NCI-H1436 (cell line): ENCODE measurements at regions not wholly inside any gene's neighbourhood (a gene's known extent, or its start where the extent isn't known, plus 50 kb on each side); places are given as distances from the start of the nearest gene placed in this dataset.
"Not testable (repeated sequence)": the region's sequence is repeated elsewhere in the genome, so short reads cannot be mapped to it uniquely, and the experiment has no call there.

ENCODE experiments used
- DNase-seq: peaks from one replicate; lab custom pipeline; 2025; lab: John Stamatoyannopoulos, UW

DNA sequence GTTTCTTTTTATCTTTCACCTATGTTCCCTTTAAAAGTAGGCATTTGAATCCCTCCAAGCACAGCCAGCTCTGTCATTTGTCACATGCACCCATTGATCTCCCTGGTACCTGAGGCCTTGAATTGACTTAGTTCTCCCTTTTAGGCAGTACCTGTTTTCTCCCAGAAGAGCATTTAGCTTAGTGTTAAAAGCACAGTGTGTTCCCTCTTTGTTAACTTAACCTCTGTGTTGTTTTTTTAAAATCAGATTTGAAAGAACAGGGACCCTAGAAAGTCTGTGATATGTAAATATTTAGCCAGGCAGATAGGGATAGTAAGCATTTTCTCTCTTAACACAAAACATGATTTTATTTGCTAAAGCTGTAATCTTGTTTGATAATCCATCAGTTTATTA, 113.8 kb upstream of the SPATA31D4 start:
- DNase-seq: no peak

DNA sequence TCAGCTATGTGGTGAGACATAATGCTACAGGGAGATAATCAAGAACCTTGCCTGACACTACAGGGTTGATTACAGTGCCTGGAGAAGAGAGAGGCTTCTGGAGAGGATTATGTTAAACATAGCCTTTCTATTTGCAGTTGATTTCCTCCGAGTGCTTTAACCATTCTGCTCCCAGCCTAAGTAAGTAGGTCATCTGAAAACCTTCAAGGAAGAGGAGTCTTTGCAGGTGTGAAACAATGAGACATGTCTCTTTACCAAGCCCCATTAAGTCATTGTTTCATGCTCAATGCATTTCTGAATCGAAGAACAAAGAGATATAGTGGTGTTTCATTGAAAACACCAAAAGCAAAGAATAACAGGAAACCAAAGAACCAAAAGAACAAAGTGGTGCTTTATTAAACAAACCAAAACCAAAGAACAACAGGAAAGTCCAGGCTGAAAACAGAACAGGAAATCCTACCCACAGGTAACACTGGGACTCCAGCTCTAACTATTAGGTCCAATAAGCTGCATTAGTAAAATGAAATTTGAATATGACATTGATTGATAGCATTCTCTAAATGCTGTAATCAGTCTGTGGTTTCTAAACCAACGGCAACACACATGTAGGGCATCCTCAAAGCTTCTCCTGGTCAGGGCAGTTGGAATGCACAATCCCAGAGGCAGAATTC, 113.3 kb upstream of the SPATA31D4 start:
- peak; percentile 21 for DNase-seq

DNA sequence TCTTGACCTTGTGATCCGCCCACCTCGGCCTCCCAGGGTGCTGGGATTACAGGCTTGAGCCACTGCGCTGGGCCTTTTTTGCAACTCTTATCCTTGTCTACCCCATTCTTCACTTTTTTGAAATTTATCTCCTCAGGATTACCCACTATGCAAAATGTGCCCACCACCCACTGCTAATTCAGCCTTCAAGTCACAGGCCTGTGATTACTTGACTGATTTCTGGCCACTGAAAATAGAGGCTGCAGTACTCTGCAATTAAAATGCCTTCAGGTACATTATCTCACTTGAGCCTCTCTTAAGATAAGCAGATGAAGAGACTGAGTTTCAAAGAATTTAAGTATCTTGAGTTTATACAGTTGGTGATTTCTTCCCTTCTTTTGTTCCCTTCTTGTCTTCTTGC, 112.4 kb upstream of the SPATA31D4 start:
- no peak for DNase-seq

DNA sequence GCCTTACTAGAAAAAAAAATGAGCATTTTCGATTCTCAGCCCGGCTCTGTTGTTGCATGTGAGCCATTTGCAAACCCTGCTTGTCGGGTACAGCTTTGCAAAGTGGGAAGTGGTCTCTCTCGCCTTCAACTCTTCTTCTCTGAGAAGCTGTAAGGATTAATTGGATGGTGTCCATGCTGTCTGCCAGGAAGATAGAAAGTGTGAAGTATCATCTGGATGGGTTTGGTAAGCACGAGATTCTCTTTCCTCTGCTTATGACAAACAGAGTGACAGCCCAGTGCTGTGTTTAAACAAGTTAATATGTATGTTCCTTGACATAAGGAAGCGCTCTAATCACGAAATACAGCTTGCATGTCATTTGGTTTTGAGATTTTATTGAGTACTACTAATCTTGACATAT, 109.1 kb upstream of the SPATA31D4 start:
- DNase-seq: no peak

DNA sequence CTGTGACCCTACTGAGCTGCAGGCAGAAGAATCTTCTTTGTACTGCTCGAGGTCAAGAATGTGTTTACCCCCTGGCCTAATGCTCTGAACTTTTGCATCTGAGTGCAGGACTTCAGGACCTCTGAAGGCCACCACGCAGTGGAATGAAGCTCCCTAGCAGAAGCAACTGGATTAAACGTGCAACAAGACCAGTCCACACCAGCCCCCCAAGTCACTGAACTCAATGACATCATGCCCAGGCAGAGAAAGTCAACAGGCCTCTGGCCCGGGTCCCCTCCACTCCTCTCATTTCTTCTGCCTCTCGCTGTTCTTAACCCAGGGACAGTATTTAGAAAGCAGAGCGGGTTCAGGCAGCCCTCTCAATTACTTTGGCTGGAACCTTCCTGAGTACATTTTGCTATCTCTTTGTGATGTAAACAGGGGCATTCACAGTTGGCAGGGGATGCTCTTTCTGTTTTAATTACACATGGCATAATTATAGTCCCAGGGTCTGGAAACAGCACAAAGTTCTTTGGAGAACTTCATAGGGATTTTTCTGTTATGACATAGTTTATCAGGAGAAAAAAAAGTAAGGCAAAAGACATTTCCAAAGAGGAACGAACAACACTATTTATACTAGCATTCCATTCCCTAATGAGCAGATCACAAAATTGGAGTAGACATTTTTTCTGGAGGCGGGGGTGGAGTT, 108.2 kb upstream of the SPATA31D4 start:
- no peak for DNase-seq

DNA sequence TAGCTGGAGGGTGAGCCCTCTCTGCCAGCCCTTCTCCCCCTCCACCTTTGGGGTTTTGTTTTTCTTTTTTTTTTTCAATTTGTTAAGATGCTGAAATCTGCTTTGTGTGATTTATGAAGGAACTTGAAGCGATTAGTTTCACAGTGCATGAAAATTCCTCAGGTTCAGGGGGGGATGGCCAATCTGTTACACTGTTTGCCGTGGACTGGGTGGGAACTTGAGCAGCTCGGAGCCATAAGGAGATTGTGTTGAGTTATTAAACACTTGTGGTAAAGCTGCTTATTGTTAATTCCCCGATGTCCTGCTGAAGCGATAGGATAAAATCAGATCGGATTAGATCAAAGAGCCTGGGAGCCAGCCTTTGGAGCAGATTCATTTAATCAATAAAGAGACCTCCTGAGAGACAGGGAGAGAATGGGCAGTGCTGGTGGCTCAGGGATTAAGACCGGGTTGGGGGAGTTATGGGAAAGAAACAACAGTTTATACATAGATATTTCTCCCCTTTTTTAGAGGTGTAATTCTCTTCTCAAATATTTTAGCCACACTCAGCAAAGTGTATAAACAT, 105.8 kb upstream of the SPATA31D4 start:
- no peak for DNase-seq

DNA sequence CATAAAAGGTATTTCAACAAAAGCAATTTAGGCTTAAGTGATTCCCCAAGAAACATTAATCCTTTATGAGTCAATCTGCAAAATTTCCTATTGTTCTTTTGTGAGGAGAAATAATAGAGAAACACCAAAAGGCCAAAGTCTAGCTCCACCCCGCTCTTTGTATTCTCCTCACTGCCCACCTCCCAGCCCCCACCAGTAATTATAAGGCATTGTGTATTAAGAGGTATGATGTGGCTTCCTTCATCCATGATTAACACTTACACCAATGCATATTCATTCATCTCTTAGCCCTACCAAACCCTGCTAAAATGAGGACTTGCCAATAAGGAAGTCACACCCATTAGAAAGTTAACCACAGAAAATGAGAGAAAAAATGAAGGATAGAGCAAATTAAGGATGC, 105.3 kb upstream of the SPATA31D4 start:
- DNase-seq: no peak

DNA sequence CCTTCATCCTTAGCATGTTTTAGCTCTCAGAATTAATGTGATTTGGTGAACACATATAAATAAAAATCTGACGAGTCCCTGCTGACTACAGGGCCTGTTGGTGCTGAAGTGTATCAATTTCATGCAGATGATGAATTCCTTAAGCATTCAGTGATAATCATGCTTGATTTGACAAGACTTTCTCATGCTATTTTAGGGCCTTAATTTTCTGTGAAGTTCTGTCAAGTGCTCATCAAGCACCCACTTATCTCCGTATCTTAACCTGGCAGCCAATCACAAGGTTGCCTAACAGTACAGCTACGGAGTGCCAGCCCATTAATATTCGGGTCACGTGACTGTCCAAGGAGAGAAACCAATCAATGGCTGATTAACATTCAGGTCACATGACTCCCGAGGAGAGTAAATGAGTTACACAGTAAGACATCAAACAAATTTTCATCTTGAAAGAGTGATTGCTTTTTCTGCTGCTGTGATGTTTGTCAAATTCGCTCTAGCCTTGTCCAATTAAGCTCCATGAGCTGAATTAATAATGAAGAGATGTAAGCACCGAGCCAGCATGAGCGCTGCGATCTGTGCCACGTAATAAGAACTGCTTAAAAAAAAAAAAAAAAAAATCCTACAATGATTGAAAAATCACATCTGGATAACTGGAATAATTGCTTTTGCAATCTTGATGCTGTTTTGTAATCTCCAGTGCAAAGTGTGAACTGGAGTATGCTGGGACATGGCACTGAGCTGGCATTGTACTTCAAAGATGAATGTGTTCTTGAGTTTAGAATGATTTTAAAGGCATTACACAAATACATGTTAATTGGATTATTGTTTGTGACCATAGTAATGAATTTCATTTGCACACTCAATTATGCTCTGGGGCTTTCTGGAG, 104.3 kb upstream of the SPATA31D4 start:
- DNase-seq: no peak

DNA sequence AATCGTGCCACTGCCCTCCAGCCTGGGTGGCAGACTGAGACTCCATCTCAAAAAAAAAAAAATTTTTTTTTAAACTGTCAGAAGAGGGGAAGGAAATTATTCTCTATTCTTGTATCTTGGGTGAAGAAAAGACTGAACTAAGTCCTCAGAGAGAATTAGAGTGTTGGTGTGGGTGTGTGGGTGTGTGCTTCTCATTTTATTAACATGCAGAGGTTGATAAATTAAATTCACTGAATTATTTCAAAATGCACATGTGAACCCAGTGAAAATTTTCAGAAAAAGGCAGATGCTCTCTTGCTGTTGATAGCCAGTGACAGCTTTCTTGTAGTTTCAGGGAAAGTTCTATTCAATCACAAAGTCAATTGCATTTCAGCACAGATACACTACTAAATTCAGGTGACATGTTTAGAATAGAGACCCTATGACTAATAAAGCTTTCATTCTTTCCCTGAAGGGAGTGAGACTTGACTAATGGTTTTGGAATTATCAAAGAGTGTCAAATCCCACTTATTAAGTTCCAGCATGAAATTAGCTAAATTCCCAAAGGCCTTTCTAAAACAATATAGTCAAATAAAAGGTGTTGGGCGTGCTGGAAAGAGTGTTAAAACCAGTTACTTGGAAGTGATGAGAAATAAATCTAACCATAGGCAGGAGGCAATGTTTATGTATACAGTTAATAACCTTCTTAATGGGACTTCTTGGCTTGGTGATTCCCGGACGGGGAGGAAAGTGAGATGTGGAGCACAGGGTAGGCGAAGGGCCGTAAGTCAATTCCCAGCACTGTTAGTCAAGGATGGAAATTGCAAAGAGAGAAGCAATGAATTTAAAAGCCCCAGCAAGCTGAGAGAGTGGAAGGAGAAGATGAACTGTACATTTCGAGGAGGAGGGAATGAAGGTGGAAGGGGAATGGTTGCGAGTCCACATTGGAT, 103.2 kb upstream of the SPATA31D4 start:
- DNase-seq: no peak

DNA sequence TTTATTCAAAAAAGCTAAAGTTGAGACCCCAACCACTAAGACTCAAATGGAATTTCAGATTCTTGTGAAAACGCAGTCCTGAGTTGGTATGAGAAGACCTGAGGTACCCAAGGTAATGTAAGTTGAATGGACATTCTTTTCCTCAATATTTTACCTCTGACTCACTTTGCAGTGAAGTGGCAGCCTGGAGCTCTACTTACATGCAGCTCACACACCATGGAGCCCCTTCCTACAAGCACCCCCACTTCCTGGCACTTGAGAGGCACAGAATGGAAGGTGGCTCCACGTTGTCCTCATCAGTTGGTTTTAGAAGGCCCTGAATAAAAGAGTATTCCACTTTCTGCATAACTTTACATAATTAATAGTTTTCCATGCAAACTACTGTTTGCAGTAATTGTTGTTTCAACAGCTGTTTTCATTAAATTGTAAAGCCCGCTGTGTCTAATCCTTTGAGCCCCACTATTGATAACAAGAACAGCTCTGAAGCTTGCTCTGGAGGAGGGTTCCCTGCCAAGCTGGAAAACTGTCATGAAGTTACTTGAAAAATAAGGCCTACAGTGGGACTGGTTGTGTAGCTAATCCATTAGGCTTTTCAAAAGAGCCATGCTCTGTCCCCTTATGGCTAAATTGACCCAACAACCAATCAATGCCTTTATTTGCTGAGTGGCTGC, 102.2 kb upstream of the SPATA31D4 start:
- DNase-seq: no peak

DNA sequence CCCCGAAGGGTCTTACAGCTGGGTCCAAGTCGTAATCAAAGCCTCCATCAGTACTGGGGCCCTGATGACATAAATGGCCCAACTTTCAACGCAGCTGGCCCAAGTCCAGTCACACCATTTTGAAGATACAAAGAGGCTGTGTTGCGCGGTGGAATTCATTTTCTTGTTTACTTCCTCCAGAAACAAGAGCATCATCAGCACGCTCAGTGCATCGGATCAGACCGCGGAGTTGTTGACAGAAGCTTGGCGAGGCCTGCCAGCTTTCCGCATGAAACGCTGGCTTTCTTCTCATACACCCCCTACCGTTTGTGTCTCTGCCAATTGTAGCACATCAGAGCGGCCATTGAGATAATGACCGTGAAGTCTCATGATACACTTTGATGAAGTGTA, 101.7 kb upstream of the SPATA31D4 start:
- peak; percentile 23 for DNase-seq

DNA sequence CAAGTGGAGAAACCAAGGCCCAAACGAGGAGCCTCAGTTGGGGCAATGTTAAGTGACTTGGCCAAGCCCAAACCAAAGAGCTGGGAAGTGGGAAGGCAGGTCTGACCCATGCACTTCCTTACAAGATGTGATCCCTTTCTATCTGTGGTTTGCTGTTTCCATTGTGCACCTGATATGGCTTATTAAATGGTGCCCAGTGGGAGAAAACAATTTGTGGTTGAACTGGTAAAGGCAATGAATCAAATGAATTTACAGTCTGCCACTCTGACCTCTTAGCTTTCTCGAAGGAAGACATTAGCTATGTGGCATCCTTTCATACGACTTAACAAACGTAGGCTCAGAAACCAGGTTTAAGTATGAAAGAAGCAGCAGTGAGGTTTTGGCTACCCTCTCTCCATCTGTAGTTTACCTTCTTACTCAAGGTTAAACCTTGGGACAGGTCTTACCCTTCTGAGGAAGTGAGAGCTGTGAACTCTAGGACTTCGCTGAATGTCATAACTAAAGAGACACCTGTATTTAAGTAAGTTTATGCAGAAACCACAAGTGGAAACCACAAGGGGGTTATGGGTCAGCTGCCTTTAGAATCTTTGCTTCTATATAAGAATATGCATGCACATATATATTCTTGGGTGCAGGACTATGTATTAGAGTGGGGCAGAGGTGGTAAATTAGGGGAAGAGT, 100.5 kb upstream of the SPATA31D4 start:
- DNase-seq: no peak

DNA sequence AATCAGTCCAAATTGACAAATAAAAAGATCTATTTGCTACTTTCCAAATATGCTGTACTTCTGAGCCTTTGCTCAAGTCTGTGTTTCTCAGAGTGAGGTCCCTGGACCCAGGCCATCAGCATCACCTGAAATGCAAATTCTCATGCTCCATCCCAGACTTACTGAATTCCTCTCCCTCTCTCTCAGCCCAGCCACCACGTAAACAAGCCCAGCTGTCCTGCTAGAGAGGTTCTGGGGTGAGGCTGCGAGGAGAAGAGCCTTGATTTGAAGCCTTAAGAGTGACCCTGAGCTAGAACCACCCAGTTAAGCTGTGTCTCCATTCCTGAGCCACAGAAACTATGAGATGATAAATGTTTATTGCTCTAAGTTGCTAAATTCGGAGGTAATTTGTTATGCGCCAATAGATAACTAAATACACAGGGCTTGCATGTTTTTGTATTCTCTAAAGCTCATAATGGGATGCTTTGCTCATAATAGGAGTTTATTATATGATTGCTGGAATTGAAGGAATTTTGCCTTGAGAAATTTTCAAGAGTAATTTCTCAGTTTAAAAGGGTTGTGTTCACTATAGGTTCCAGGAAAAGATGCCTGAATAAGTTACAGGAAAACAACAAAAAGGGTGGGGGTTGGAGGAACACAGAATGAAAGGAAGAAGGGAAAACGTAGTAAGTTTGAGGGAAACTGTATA, 98.9 kb upstream of the SPATA31D4 start:
- no peak for DNase-seq

DNA sequence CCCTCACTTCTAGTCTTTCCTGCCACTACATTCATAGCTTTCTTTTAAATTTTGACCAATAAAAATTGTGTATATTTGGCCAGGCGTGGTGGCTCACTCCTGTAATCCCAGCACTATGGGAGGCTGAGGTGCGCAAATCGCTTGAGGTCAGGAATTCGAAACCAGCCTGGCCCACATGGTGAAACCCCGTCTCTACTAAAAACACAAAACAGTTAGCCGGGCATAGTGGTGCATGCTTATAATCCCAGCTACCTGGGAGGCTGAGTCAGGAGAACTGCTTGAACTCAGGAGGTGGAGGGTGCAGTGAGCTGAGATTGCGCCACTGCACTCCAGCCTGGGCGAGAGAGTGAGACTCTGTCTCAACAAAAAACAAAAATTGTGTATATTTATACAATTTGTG, 97.8 kb upstream of the SPATA31D4 start:
- DNase-seq: not testable (repeated sequence)

DNA sequence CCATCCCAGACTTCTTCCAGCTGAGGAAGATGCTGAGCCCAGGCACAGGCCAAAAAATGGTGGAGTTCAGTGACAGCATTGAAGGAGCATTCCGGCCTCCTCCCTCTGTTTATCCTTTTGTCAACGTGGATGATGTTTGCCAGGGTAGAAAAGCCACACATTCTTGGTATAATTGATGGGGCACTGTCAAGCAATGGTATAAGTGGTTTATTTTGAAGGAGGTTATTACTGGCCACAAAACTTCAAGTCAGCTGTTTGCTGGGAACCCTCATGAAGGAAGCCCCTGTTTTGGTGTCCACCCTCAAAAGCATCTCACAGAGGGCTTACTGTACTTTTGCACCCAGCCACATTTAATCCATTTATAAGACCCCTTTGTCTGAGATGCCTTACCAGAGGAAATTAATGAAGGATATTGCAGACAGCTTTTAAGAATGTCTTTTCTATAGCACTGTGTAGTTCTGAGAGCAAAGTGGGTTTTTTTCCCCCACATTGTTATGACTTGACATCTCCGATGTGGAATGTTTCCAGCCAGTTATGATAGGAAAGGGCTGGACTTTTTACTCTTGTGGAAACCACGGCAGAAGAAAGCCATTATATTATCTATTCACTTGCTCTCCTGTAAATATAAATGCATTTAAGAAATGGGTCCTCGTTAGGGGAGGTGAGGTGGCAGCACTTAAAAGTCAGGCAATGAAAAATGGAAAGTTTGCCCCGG, 95.5 kb upstream of the SPATA31D4 start:
- no peak for DNase-seq

DNA sequence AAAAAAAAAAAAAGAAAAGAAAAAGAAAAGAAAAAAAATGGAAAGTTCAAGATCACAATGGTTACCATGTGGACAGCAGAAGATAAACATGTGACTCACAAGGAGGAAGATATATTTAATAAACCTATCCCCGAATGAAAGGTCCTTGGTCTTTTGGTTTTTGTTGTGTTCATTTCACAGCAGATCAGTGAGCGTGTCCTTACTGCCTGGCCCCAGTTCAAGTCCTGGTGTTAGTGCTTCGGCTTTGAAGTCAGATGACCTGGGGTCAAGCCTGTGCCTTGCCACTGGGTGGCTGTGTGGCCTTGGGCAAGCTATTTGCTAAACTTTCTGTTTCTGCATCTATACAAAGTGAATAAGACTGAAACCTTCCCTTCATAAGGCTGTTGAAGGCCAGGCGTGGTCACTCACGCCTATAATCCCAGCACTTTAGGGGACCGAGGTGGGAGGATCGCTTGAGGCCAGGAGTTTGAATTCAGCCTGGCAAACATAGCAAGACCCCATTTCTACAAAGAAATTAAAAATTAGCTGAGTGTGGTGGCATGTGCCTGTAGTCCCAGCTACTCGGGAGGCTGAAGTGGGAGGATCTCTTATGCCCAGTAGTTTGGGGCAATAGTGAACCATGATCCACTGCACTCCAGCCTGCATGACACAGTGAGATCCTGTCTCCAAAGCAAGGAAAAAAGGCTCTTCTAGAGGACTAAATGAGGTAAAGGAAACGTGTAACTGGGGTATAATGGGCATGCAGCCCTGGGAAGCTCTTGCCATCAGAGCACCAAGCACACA, 94.5 kb upstream of the SPATA31D4 start:
- no peak for DNase-seq

DNA sequence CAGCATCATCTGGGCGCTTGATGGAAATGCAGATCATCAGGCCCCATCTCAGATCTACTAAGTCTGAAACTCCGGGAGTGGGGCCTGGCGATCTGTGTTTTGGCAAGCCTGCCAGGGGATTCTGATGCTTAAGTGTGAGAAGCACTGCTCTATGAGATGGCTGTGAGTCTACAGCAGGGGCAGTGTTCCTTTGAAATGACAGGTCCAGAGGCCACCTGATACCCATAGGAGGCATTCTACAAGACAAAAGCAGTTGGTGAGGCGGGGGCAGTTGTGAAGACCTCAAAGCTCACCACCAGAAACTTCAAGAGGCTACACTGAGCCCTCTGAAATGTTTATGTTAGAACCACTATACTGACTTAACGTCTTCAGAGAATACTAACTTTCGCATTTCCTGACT, 86.9 kb upstream of the SPATA31D4 start:
- no peak for DNase-seq

DNA sequence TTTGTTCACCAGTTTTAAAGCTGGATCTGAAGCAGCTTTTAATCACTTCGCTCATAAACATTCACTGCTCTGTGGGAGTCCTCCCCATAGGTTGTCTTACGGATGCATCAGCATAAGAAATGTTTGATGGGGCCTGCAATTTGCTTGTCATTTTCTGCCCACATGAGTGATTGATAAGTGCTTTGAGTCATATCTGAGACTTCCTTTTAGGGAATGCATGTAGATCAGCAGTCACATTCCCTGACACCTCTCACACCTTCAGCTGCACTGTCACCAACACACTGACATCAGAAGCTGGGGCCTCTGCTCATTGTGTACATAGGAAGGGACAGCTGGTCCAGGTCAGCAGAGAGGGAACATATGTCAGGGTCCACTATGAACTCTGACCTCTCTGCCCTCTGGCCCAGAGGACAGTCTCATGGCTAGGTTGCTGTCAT, 84.1 kb upstream of the SPATA31D4 start:
- no peak for DNase-seq
